HG03280 (cell line): ENCODE measurements at regions not wholly inside any gene's neighbourhood (a gene's known extent, or its start where the extent isn't known, plus 50 kb on each side); places are given as distances from the start of the nearest gene placed in this dataset.

Source experiments
- ATAC-seq: cut with Tn5 transposase; IDR thresholded peaks from one replicate; pipeline ENCODE4 v1.9.1; 2021; ENCODE audit warnings: mild to moderate bottlenecking, moderate library complexity; ENCODE audit not compliant: unreplicated experiment

DNA sequence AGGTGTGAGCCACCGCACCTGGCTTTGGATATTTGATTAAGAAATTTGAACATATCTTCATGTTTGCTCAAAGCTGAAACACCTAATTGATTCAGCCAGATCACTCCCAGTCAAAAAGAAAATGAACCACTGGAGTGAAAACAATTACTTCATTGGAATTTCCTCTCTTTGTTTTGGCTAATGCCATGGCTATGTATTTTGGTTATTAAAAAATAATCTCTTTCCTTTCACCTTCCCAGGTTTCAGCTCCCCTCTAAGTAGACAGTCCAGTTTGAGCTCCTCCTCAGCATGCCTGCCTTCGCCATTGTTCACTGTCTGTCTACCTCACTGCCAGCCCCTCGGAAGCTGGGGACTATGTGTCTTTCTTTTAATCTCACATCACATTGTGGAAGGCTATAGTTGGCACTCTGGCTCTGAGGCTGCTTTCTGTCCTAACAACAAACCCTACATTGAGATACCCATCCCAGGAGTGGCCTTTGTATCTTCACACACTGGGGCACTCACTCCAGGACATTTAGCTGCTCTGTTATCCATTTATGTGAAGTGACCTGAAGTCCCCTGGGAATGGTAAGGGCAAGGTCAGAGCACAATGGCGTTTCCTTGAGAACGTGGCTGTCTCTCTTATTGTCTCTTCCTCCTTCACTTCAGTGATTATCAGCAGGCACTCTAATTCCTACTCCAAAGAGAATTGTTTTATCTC, 764.0 kb upstream of the CITED2 start:
- no peak for ATAC-seq

DNA sequence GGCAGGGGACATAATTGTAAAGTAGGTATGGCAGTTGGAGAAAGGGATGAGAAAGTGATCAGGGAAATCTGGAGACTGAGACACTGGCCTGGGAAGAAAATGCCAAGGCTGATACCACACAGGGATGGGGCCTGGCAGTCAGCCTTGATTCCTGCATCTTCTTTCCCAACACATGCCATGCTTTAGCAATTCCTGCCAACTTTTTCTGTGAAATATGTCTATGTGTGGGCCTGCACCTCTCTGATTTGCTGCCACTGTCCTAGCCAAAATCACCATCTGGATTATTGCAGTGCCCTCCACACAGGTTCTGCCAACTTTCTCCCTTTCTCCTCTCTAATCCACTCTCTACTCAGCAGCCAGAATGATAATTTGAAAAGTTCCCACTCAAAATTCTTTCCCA, 759.8 kb upstream of the CITED2 start:
- no peak for ATAC-seq

DNA sequence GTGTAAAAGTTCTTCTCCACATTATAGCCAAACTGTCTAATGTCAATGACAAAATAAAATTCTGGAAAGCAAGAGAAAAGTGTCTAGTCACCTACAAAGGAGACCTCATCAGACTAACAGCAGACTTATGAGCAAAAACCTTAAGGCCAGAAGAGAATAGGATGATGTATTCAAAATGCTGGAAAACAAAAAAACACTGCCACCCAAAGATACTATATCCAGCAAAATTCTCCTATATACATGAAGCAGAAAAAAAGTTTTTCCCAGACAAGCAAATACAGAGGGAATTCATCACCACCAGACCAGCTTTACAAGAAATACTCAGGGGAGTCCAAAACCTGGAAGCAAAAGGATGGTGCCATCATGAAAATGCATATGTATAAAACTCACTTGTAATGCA, 755.6 kb upstream of the CITED2 start:
- ATAC-seq, result no peak

DNA sequence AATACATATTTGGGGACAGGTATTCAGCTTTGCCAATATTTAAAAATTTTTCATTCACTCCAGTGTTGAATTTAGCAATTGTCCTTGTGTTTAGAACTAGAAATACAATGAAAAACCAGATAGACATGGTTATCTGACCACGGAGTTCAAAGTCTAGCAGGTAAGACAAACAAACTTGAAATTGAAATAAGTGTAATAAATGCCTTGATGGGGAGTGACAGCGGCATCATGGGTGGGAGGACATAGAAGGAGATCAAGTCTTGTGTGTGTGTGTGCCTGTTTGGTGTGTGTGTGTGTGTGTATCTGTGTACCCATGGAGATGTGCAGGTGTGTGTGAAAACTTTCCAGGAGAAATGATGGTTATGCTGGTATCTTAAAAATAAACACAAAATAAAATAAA, 750.0 kb upstream of the CITED2 start:
- no peak for ATAC-seq

DNA sequence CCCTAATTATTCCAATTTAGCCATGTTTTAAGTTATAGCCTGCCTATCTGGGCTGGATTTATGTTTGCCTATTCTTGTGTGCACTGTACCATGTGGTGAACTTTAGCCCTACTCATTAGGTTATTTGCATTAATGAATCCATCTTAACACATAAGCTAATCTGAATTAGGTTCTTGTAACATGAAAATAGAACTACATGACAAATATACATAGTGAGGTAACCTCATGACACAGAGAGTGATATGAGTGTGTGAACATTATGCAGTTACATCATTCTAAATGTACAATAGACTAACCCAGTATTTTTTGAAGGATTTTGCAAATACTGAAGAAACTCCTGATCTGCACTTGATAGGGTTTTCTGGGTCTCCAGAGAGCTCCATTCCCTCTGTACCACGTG, 733.7 kb upstream of the CITED2 start:
- ATAC-seq, result no peak

DNA sequence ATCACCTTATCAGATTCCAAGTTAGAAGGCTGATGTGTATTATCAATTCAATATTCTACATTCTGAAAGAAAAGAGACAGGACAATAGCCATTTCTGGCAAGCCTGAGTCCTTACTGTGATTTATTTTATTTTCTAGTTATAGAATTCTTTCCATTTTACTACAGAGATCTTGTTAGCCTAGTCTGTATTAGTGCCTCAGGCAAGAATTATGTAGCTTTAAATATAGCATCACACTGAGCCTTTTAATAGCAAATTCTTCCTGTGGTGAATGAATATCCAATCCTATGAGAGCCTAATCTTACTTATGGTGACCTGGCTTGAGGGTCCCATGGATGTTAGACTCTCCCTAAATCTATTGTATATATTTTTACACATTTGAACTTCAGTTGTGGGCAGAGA, 732.8 kb upstream of the CITED2 start:
- ATAC-seq, result no peak

DNA sequence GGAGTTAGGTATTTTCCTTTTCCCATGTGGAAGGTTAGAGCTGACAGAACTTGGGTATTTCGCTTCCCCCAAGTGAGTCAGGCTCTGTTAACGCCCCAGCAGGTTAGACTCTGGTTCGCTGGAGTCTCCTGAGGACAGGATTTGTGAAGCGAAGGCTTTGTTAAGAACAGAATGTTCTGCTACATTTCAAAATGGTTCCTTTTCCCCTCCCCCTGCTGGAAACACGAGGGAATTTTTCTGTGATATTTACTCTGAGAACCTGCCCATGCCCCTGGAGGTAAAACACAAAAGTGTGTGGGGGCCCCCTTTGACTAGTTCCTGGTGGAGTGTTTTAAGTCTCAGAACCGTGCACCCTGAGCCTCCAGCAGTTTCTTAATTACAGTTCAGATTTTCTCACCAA, 731.4 kb upstream of the CITED2 start:
- no peak for ATAC-seq

DNA sequence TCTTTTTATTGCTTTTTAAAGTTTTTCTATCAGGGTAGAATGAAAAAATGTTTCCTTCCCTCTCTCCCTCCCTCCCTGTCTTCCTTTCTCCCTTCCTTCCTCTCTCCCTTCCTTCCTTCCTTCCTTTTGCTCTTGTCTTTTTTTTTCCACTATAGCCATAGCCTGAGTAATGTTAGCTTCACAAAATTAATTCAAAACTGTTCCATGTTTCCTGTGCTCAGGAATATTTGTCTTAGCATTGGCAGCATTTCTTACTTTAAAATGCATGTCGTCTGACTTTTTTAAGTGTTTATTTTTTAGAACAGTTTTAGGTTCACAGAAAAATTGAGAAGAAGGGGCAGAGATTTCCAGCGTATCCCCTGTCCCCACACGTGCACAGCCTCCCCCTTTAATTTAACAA, 730.8 kb upstream of the CITED2 start:
- ATAC-seq, result no peak

DNA sequence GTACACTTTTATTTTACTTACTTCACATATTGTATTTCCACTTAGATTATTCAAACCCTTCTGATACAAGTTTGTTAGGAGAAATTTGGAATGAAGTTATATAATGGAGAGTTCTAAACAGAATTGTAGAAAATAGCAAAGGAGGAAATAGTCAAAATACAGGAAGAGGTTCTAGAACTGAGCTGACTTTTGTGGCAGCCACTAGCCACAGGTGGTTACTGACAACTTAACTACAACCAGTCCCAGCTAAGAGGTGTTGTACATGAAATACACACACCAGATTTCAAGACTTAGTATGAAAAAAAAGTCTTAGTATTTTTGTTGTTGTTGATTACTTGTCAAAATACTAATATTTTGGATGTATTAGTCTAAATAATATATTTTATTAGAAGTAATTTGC, 727.4 kb upstream of the CITED2 start:
- ATAC-seq, result no peak

DNA sequence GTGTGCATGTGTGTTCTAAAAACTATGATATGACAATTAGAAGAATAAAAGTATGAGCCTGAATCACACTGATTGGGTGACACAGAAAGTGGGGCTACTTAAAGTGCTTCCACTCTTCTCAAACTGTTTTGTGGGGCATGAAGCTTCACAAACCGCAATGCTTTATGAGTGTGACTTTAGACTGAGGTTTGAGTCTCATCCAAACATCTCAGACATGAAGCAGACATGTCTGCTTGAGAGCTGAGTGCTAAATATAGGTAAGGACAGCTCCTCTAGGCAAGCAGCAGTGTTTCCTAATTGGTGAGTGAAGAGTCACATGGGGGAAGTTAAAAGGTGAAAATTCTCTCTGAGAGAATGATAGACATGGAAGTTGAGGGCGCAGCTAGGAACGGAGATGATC, 726.9 kb upstream of the CITED2 start:
- ATAC-seq, result no peak

DNA sequence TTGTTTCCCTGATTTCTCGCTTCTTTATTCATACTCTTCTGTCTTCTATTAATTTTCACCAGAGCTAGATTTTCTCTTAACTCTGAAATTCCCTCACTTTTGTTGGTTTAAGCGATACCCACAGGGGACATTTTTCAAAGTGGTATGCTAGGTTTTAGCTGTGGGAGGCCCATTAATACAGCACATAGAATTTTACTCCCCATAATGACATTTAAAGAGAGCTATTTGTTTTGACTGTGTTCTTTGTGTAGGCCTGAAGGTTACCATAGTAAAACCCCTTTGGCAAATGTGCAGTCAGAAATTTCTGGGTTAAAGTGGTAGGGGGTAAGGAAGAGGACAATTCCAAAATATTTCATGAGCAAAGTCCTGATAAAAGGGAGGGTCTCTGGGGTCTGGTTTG, 721.1 kb upstream of the CITED2 start:
- ATAC-seq, result no peak

DNA sequence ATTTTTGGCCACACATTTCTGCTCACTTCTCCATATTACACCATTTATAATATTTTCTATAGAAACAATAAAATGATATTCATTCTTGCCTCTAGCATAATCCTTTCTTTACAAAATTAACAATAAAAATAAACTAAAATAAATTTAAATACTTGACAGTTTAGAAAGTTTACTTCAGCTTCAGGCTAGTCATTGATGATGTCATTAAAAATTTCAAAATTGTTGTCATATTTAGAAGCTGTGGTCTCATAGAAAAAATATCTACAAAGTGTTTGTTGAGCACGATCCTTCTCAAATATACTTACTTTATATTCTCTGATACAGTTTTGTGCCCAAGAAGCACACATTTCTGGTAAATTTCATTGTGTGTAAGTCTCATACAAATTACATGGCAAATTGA, 717.4 kb upstream of the CITED2 start:
- ATAC-seq, result no peak

DNA sequence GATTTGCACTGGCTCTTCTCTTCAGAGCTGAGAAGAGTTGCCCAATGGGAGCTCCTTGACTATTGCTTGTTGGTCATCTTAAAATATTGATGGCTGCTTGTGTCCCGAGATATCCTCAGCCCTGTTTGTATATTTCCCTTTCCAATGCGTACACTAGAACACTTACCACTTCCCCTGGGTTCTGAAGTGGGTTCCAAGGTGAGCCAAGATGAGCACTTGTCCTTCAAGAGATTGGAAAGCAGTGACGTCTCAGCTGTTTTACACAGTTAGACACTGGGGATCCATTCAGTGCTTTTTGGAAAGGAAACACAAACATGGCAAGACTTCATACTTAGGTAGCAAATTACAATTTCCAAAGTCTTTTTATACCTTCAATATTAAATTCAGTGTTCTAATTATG, 716.4 kb upstream of the CITED2 start:
- ATAC-seq, result no peak

DNA sequence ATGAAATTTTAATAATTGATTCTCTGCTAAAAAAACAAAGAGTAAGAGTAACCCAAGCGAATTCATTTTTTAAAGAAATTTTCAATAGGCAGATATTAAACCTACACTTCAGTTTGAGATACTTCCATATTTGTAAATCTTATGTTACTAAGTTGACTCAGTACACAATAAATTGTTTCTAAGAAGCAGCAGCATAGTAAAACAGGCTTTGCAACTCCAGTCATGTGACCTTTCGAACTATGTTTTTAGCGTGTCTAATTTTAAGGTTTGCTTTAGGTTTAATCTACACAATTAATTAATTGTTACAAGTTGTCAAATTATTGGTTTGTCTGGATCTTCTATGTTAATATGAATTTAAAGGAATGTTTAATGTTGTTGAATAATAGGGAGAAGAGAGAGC, 708.9 kb upstream of the CITED2 start:
- ATAC-seq, result no peak

DNA sequence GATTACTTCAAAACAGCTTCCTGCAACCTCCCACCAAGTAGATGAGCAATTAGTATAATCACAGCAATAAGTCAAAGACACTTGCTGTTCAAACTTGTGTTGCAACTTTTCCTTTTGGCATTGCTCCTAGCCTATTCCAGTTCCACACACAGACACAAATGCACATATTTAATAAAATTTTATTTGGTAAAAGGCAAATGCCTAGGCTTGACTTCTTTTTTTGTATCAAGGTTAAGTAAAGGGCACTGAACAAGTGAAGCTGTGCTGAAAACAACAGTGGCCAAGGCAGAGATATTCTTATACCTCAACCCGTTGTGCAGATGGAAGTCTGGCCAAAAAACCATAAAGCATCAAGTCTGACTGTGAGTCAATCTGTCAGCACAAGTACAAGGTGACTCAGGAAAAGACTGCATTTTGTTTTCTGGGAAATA, 708.4 kb upstream of the CITED2 start:
- ATAC-seq, result no peak

DNA sequence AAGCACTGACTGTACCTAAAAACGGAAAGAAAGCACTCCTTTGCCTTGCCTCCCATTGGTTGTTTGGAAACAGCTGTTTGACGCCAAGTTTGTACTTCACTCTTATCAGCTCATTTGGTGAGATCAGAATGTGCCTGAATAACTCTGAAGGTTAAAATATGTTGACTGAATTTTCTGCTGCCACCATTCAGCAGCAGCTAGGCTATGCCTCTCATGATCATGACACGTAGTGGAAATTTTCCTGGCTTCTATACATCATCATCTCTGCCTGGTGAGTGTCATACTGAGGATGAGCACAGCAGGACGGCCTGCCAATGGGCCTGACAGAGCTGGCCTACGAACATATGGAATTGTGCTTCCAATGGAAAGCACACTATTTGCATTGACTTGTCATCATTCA, 704.9 kb upstream of the CITED2 start:
- no peak for ATAC-seq

DNA sequence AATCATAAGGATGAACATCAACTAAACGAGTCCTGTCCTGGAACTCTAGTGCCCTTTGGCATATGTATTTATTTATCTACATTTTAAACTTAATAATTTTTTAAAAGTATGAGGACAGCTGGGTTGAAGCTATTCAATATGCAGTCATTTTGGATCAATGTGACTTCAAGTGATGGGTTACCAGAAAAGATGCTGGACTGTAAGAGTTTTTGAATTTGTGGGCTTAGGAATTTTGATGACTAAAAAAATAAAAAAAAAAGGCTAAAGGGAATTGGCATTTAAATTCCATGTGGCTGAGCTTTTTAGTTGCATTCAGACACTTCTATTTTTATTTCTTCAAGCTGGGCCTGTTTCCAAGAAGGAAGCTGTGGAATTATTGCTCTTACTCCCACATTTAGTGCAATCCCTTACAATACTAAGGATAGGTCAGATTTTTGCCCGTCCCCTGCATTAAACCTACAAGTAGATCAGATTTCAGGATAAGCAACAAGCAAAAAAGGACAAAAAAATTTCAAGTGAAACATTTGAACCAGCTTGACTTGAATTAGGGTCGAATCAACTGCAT, 704.2 kb upstream of the CITED2 start:
- no peak for ATAC-seq

DNA sequence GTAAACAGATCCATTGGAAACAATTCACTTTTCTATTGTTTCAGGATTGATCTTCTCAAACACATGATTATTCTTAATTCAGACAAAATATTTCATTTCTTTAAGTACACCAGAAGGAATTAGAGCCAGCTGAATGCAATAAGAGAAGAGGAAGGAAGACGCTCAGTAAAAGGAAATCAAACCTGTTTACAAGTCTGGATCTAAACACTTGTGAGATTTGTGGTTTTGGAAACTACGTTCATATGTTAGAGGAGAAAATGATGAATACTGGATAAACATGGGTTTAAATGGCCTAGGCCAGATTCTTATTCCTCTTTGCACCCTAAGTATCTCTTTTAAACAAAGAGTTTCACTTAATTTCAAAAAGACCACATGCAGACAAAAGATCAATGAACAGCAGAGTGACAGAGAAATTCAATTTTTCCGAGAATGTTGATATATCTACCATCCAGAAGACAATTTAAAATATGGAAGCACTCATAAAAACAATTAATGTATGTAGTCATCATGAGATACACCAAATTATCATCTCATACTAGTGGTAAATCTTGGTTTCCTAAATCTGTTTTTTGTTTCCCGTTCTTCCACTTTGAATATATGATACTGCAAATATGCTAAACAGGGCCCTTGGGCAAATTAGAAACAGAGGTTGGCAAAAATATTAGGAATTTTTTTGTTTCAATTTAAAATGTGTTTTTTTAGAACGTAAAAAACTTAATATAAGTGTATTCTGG, 703.5 kb upstream of the CITED2 start:
- no peak for ATAC-seq

DNA sequence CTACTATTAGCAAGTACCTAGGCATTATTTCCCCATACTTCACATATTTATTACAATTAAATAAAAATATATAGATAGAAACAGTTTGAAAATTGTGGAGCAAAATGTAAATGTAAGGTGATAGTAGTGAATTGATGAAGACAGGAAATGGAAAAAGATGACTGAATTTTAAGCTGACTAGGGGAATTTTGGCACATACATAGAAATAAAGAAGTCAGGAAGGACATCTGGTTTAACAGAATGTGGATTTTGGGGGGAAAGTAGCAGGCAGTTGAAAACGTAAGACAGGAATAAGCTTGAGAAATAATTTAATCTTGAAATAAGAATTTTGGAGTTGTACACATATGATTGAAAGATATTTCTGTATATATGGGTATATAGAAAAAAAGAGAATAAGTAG, 701.7 kb upstream of the CITED2 start:
- no peak for ATAC-seq

DNA sequence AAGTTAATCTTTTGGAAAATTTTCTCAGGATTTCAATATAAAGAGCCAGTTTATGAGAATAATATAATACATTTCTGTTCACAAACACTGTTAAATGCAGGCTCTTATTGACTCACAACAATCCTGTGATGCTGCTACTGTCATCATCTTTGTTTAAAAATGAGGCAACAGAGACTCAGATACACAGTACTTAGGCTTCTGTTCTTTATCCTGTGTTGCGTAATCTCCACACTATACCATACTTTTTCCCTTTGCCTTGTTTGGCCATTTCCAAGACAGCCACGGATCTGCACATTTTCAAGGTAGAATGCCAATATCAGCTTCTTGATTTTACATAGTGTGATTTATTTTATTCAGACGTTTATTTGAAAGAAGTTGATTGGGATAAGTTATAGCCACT, 699.0 kb upstream of the CITED2 start:
- no peak for ATAC-seq

DNA sequence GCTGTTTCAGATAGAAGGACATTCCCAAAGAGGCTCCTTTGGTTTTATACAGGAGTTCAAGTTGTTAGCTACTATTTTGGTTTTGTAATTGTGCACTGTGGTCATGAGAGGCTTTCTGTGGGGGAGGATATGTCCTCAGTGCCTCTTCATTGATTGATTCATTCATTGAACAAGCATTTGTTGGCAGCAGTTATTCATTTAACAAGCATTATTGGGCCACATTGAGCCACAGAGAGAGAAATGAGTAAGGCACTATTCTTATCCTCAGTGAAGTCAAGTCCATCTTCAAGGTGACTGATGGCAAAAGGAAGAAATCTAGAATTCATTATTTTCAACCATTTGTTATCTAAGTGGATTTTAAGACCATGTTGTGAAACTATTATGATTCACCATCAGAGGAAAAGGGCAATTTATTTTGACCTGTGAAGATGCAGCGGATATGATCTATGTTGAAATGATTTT, 697.2 kb upstream of the CITED2 start:
- no peak for ATAC-seq

DNA sequence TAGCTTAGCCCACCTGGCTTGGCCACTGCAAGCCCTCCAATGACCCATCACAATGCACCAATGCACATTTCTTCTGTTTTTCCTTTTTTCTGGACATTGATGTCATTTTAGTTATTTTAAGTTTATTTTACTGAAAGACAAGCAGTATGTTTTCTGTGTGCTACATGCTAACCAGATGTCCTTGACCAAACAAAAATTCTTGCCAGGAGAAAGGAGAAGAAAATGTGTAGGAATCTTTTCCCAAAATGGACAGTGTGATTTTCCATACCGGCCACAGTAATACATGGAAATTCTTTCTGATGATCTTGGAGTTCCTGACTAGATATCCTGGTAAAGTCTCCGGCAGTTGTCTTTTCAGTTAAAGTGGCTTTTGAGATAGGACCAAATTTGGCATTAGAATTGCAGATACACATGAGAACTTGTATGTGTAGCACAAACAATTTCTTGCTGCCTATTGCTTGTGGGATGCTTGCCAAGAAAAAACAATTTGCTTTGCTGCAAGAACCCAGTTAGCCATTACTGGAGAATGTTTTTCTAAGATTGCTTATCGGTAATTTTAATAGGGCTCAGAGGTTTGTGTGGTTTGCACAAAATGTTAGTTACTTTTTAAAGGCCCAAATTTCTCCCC, 696.5 kb upstream of the CITED2 start:
- ATAC-seq, result no peak
